NCI-H460 (cell line): ENCODE measurements at regions not wholly inside any gene's neighbourhood (a gene's known extent, or its start where the extent isn't known, plus 50 kb on each side); places are given as distances from the start of the nearest gene placed in this dataset.
"Not testable (repeated sequence)": the region's sequence is repeated elsewhere in the genome, so short reads cannot be mapped to it uniquely, and the experiment has no call there.

Source experiments
- DNase-seq: peaks from one replicate; pipeline ENCODE4 v3.0.0-alpha.2; 2016; ENCODE audit warnings: low read depth; ENCODE audit errors: extremely low read depth

DNA sequence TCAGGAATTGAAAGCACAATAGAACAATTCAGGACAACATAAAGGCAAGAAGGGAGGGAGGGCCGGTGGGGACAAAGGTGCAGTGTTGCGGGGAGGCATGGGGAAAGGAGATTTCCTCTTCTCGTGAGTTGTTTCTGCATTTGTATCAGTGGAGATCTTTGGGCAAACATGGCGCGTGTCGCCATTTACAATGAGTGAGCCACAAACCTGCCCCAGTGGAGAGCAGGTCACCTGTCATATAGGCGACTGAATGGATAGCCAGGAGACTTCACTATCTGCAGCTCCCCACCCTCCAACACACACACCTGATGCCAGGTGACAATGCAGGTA is 87.7 kb upstream of the SLC45A1 start:
- DNase-seq, result no peak

DNA sequence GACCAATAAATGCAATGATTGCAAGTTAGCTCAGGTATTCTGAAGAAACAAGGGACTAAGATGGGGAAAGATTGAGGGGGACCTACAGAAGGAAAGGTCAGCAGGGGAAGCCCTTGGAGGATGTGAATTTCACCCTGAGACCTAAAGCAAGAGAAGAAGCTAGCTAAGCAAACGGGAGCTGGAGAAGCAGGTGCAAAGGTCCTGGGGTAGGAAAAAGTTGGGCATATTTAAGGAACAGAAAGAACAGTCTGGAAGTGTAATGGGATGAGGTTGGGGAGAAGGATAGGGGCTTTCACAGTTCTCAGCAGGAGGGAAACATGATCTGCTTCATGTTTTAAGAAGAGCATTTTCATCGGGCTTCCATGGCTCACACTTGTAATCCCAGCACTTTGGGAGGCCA is 89.7 kb upstream of the SLC45A1 start:
- no peak for DNase-seq

DNA sequence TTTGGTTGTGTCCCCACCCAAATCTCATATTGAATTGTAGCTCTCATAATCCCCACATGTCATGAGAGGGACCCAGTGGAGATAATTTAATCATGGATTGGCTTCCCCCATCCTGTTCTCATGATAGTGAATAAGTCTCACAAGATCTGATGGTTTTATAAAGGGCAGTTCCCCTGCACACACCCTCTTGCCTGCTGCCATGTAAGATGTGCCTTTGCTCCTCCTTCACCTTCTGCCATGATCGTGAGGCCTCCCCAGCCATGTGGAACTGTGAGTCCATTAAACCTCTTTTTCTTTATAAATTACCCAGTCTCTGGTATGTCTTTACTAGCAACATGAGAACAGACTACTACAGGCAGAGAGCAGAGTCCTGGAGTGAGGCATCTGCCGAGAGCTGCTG is 90.2 kb upstream of the SLC45A1 start:
- DNase-seq, result not testable (repeated sequence)

DNA sequence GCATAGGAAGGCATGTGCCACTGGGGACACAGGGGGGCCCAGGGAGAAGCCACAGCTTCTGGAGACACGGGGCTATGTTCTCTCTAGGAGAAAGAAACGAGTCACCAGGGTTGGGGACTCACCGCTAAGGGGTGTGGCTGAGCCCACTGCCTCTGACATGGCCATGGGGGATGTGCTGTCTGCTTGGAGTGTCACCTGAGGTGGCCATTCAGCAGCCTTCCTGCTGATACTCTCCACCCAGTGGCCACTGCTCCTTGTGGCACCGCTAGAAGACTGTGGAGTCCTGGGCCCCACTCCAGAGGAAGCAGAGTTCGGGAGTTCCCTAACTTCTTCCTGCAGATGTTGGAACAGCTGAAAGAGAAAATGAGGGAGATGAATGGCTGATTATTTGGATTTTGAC is 91.2 kb upstream of the SLC45A1 start:
- no peak for DNase-seq

DNA sequence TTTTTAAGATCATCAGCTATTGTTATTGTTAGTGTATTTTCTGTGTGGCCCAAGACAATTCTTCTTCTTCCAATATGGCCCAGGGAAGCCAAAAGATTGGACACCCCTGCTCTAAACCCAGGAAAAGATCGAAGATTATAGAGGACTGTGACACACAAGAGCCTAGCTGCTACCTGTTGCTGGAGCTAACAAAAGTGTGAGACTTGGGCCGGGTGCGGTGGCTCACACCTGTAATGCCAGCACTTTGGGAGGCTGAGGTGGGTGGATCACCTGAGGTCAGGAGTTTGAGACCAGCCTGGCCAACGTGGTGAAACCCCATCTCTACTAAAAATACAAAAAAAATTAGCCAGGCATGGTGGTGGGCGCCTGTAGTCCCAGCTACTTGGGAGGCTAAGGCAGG is 91.9 kb upstream of the SLC45A1 start:
- not testable (repeated sequence) for DNase-seq

DNA sequence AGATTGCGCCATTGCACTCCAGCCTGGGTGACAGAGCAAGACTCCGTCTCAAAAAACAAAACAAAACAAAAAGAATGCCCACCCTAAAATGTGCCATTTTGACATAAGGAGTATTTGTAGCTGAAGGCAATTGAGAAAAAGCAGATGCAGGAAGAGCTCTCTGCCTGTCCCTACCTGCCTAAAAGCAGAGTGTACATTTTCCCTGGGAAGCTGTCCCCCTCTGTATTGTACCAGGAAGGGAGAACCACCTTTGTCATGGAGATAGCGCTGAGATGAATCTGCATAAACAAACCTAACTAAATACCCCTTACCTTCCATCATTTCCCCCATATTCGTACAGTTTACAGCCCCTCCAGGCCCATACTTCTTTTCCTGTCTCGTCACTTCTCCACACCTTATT is 94.4 kb upstream of the SLC45A1 start:
- no peak for DNase-seq

DNA sequence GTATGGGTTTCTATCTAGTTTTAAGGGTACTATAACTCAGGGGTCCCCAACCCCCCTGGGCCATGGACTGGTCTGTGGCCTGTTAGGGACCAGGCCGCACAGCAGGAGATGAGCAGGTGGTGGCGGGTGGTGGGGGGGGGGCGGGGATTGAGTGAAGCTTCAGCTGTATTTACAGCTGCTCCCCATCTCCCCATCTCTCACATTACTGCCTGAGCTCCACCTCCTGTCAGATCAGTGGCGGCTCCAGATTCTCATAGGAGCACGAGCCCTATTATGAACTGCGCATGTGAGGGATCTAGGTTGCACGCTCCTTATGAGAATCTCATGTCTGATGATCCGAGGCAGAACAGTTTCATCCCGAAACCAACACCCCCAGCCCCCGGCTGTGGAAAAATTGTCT is 95.1 kb upstream of the SLC45A1 start:
- DNase-seq, result no peak

DNA sequence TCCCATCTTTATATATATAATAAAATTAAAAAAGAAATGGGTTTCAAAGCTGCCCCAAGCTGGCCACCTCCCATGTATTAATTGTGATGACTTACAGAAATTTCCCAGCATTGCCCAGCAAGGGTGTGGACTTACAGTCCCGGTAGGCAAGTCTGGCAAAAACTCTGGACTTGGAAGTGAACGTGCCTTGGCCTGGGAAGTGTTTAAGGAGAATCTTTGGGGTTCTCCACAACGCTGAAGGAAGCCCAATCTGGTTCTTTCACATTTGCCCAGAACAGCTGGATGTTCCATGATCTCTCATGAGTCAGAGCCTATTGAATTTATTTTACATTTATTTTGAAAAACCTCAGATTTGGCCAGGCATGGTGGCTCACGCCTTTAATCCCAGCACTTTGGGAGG is 98.4 kb upstream of the SLC45A1 start:
- no peak for DNase-seq

DNA sequence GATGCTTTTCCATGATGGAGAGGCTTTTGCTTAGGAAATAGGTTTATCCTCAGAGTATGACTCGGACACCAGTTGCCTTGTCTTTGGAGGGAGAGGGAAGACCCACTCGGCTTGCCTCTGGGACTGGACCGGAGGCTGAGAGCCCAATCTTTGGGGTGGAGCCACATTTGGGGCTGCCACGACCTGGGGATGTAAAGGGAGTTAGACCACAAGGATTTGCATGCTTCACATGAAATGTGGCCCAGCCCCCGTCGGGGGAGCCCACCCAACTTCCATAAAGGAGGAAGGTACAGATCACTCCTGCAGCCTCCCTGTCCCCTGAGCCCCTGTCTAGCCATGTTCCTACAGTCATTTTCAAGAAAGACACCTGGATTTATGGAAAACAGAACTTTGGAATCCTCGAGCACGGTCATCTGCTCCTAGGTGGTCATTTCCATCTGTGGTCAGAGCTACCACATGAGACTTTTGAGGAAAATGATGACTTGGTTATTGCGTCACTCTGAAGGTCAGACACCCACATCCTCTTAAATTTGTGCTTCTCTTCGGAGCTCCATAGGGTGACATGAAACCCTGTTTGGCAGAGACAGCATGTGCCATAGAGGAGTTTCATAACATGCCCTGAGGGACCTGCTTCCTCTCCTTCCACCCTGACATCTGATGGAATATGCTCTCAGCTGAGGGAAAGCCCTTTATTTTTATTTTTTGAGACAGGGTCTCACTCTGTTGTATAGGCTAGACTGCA is 99.4 kb upstream of the SLC45A1 start:
- no peak for DNase-seq

DNA sequence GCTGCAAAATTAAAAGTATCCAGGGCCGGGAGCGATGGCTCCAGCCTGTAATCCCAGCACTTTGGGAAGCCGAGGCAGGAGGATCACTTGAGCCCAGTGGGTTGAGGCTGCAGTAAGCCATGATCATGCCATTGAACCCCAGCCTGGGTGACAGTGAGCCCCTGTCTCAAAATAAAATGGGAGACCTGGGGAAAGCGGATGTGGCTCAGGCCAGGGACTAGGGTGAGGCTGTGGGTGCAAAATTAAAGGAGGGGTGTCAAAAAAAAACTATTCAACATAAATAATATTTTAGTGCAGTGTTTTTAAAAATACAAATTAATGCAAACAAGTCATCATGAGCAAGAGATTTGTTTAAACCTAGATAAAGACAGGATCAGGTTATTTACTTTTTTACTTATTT is 100.1 kb upstream of the SLC45A1 start:
- DNase-seq, result no peak

DNA sequence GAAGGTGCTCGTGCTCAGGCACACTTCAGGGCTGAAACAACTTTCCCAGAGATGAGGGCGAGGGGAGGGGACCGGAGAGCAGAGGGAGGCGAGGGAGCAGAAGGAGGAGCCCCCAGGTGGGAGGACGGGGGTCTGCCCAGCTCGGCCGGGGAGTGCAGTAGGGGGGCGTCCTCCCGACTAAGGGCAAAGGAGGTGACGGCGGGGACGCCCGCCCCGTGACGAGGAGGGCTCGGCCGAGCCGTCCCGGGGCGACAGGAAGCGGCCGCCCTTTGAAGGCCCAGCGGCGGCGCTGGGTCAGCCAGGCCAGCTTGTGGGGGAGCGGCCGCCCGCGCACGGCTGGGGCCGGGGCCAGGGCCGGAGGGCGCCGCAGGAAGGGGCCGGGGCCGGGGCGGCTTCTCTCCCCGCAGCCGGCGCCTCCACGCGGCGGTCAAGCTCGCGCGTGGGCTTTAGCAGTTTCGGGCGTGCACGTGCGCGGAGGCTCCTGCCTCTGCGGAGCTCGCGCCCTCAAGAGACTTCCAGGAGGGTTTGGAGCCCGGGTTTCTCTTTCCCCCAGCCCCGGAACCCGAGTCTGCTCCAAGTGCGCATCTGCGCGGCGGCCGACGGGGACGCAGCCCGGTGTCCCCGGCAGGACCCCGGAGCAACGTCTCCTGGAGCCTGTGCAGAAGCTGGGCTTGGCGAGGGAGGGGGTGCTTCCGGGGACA is 100.8 kb upstream of the SLC45A1 start:
- no peak for DNase-seq

DNA sequence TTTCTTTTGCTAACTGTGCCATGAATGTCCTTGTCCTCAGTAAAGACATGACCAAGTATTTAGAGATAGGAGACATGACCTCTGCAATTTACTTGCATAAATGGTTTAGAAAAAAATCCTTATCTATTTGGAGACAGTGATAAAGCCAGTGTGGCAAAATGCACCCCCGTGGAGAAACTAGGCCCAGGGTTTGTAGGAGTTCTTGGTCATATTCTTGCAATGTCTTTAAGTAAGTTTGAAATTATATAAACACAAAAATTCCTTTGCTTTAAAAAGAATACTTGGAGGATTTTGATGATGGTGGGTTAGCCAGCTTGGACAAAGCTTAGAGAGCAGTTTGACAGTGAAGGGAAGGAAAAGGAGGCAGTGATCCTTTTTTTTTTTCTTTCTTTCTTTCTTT is 101.9 kb upstream of the SLC45A1 start:
- no peak for DNase-seq

DNA sequence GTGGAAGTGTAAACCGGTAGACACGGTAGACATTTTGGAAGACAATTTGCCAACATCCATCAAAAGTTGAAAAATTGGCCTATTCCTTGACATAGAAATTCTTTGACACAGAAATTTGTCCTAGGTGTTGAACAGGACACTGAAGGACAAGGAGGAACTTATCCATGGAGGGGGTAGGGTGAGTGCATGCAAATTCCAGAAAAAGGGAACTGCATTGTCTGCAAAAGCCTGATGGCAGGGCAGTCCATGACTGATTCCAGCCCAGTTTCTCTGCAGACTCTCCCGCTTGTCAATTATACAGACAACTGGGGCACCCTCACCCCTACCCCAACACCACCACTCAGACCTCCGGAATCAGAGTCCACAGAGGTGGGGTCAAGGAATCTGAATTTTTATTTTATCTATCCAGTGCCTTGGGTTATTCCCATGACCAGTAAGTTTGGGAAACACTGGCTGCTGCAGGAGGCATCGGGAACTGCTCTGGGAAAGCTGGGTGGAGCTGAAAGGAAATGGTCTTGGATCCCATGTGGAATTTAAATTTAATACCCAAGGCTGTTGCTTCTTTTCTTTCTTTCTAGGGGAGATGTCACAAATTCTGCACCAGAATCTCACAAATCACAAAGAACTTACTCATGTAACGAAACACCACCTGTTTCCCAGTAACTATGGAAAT is 103.3 kb upstream of the SLC45A1 start:
- DNase-seq, result no peak

DNA sequence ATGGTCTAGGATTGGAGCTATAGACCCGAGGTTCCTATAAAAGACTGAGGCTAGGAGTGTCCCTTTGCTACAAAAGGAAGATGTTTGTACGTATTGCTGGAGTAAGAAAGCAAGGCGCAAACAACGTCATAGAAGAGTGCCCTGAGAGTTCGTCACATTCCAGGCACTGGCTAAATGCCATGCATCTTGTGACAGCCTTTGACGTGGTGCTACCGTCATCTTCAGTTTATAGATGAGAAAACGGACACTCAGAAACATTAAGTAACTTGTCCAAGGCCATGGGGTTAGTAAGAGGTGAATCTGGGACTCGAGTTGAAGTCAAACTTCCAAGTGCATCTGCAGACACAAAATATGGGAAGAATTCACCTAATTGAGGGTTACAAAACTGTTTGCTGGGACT is 104.2 kb upstream of the SLC45A1 start:
- peak; percentile 61 for DNase-seq

DNA sequence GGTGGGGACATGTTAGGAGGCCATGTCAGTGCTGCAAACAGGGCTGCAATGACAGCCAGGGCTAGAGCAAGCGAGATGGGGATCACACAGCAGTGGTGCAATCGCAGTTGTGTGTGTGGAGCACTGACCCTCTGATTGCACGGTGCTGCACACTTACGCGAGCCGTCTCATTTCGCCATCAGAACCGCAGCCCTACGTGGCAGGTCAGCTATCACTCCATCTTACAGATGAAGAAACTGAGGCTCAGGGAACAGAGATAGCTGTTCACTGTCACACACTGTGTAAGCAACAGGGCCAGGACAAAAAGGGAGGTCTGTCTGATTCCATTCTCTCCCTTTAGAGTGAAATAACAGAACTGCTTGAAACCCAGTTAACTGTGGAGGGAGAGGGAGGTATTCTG is 104.8 kb upstream of the SLC45A1 start:
- DNase-seq, result no peak

DNA sequence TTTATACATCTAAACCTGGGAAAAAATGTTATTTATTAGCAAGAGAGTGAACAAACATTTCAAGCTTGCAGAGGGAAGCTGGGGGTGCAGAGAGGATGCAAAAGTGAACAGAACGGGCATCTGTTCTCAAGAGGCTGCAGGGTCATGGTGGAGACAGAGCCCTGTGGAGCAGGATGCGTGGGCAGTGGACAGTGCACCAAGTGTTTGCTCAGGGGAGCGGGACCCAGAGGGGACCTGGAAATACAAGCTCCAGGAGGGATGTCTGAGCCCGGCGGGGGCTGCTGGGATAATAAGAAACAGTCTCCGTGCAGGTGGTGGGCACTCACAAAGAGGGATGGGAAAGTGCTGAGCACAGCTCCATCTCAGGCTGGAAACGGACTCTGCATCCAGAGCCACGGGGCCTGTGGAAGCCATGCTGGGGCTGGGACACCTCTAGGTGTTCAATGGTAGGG is 105.3 kb upstream of the SLC45A1 start:
- DNase-seq, result no peak

DNA sequence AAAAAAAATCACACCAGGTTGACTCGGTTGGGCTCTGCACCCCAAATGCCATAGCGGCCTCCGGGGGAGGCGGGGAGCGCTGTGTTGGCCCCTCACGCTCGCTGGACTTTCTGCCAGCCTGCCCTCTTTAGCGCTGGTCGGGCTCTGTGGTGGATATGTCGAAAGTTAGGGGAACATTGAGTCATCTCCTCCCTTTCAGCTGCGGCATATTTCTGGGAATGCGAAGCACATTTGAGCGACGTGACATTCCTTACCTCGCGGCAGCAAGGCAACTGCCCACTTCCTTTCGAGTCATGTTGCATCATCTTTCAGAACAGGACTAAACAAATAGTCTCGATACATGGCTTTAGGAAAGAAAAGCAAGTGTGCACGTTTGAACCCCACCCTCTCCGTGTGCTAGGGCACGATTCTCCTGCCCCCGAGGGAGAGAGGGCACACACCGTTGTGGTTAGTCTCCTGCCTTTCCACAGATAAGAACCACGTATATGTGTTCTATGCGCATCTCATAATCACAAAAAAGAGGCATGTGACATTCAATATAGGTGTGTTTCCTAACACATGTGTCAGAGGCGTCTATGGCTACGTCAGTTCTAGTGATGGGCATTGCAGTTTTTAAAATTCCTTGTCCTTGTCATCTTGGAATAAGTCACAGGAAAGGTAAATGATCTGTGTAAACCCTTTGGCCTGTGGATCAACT is 105.9 kb upstream of the SLC45A1 start:
- DNase-seq, result peak; percentile 97

DNA sequence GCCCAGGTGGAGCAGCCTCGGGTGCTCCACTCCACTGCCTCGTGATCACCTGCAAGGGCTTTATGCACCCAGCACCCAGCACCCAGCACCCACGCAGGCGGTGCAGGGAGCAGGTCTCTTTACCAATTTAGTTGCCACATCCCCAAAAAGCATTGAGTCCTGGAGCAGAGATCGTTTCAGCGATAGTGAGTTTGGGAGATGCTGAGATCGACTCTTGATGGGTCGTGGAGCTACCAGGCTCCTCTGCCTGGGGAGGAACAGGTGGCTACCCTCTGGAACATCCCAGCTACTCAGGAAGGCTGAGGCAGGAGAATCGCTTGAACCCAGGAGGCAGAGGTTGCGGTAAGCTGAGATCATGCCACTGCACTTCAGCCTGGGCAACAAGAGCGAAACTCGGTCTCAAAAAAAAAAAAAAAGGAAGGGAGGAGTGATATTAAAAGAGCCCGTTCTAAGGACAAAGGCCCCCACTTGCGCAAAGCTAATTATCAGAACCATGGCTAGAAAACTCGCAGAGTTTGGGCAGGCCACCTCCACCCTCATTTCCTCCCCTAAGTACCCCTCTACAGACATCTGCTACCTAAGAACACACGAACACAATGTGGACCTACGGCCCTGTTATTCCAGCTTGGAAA is 106.5 kb upstream of the SLC45A1 start:
- no peak for DNase-seq

DNA sequence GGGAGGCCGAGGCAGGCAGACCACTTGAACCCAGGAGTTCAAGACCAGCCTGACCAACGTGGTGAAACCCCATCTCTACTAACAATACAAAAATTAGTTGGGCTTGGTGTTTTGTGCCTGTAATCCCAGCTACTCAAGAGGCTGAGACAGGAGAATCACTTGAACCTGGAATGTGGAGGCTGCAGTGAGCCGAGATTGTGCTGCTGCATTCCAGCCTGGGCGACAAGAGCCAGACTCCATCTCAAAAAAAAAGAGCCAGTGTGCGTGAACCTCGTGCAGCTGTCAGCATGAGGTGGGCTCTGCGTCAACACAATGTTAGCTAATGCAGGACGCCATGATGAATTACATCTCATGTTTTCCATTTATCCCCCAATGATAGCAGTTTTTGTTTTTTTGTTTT is 110.7 kb upstream of the SLC45A1 start:
- no peak for DNase-seq

DNA sequence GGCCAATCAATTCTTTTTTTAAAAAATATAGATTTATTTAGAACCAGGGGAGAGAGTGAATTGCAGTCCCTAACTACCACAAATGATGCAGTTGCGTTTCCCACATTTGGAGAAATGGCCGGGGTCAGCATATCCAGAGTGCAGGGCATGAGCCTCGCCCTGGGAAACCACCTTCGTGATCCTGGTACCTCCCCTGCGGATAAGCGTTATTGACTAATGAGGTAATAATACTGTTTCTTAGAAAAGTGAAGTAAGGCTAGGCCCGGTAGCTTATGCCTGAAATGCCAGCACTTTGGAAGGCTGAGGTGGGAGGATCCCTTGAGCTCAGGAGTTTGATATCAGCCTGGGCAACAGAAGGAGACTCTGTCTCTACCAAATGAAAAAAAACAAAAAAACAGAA is 111.5 kb upstream of the SLC45A1 start:
- no peak for DNase-seq

DNA sequence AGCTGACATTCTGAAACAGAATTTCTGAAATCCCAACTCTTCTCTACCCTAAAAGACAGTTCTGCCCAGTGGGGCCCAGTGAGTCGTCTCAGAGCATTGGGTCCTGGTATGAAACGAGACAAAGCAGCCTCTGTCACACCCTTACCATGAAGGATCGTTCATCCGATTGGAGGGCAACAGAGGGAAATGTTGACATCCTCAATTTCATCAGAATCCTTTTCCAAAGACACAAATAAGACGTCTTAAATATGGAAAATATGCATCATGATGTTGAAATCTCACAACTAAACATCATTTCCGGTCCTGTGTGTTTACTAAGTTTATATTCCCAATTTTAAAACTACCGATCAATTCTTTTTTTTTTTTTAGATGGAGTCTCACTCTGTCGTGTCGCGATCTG is 112.1 kb upstream of the SLC45A1 start:
- no peak for DNase-seq
